PC-9 (cell line): ENCODE measurements at regions not wholly inside any gene's neighbourhood (a gene's known extent, or its start where the extent isn't known, plus 50 kb on each side); places are given as distances from the start of the nearest gene placed in this dataset.

Source experiments
- BruUV-seq: library from RNA; stranded (reverse); fragments of 400-500 nt; replicated peaks from 2 replicates; lab custom pipeline; 2021; lab: Mats Ljungman, UMichigan
- CTCF ChIA-PET: fragments of 300-600 bp; sonication (Branson Sonifier 250); formaldehyde crosslinking; loops from one replicate; lab custom pipeline; 2022; ENCODE audit warnings: antibody characterized with exemption; lab: Charles Lee
- POLR2A ChIA-PET: fragments of 300-600 bp; sonication (Branson Sonifier 250); formaldehyde crosslinking; loops from one replicate; lab custom pipeline; 2022; ENCODE audit warnings: antibody characterized with exemption; ENCODE audit not compliant: unreplicated experiment; lab: Charles Lee
- DNase-seq, 2 experiments: peaks; one replicate each; pipeline versions ENCODE4 v3.0.0 to v3.0.0-alpha.2; 2015 to 2022; ENCODE audit warnings: mixed read lengths in 1 of 2
- H2AFZ ChIP-seq: fragments of 200-600 bp; sonication (generic); 2 replicates; pipeline ENCODE4 v1.8.1; 2017; ENCODE audit warnings: antibody characterized with exemption
- H3F3A ChIP-seq: fragments of 200-600 bp; sonication (generic); 2 replicates; pipeline ENCODE4 v1.8.1; 2017; ENCODE audit warnings: antibody characterized with exemption, mild to moderate bottlenecking, low read depth; ENCODE audit not compliant: insufficient read depth
- H3K27ac ChIP-seq: fragments of 200-600 bp; sonication (generic); 2 replicates; pipeline ENCODE4 v1.6.1; 2016; ENCODE audit warnings: mixed run types
- H3K27me3 ChIP-seq: fragments of 200-600 bp; sonication (generic); 2 replicates; pipeline ENCODE4 v1.6.1; 2016; ENCODE audit warnings: low read depth, mixed run types; ENCODE audit not compliant: insufficient read depth
- H3K36me3 ChIP-seq: fragments of 200-600 bp; sonication (generic); 2 replicates; pipeline ENCODE4 v1.6.1; 2016; ENCODE audit warnings: low read depth, mixed run types
- H3K4me1 ChIP-seq: fragments of 200-600 bp; sonication (generic); replicated peaks from 2 replicates; pipeline ENCODE4 v1.6.1; 2016; ENCODE audit warnings: mixed run types; ENCODE audit not compliant: insufficient read depth
- H3K4me2 ChIP-seq: fragments of 200-600 bp; sonication (generic); 2 replicates; pipeline ENCODE4 v1.6.1; 2017; ENCODE audit warnings: mixed run types
- H3K4me3 ChIP-seq: fragments of 200-600 bp; sonication (generic); 2 replicates; pipeline ENCODE4 v1.6.1; 2016; ENCODE audit warnings: mixed run types
- H3K79me2 ChIP-seq: fragments of 200-600 bp; sonication (generic); 2 replicates; pipeline ENCODE4 v1.6.1; 2017; ENCODE audit warnings: low read depth, mixed run types
- H3K9me2 ChIP-seq: fragments of 200-600 bp; sonication (generic); 2 replicates; pipeline ENCODE4 v1.8.1; 2017; ENCODE audit warnings: mild to moderate bottlenecking; ENCODE audit not compliant: insufficient read depth
- H3K9me3 ChIP-seq: fragments of 200-600 bp; sonication (generic); 2 replicates; pipeline ENCODE4 v1.8.1; 2016; ENCODE audit warnings: low read depth; ENCODE audit not compliant: insufficient read depth
- H4K20me1 ChIP-seq: fragments of 200-600 bp; sonication (generic); 2 replicates; pipeline ENCODE4 v1.8.1; 2017; ENCODE audit not compliant: insufficient read depth
- EZH2 ChIP-seq: fragments of 200-600 bp; sonication (generic); IDR thresholded peaks from 2 replicates; pipeline ENCODE4 v1.8.0; 2017; ENCODE audit warnings: antibody characterized with exemption, low read depth
- intact Hi-C: fragments of 100-400 bp; cut with micrococcal nuclease; formaldehyde crosslinking; loops from one replicate; pipeline ENCODE4 v1.10.0; 2022; ENCODE audit not compliant: unreplicated experiment
- TF ChIP-seq, protein P1 (sequence below): fragments of 200-600 bp; sonication (generic); conservative IDR thresholded peaks from 2 replicates; pipeline ENCODE4 v1.6.1; 2017; ENCODE audit warnings: mixed run types, antibody characterized with exemption, mild to moderate bottlenecking, moderate library complexity

DNA sequence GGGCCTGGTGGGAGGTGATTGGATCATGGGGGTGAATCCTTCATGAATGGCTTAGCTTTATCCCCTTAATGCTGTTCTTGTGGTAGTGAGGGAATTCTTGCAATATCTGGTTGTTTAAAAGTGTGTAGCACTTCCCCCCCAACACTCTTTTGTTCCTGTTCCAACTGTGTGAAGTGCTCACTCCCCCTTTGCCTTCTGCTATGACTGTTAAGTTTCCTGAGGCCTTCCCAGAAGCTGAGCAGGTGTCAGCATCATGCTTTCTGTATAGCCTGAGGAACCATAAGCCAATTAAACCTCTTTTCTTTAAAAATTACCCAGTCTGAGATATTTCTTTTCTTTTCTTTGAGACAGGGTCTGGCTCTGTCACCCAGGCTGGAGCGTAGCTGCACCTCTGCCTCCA lies 139.4 kb downstream of the RNF152 start:
- Histone ChIP-seq H3K27ac (no peak overlapping the region), H3K4me3 (no peak overlapping the region), H3F3A (no peaks in the 10 kb centered on the region), H3K9me3 (no peaks in the 10 kb centered on the region), H3K4me1 (no peaks in the 10 kb centered on the region), H3K4me2 (no peak overlapping the region), H3K36me3 (no peaks in the 10 kb centered on the region), H2AFZ (no peak overlapping the region), H3K9me2 (no peaks in the 10 kb centered on the region), H3K79me2 (no peaks in the 10 kb centered on the region), H3K27me3 (no peaks in the 10 kb centered on the region), H4K20me1 (no peaks in the 10 kb centered on the region)
- CTCF ChIA-PET: no interaction called here
- DNase-seq: no peak
- intact Hi-C loops: no loop called here
- no TSS peak for BruUV-seq
- POLR2A ChIA-PET: no interaction called here
- TF ChIP-seq EZH2: no peak
- TF ChIP-seq, protein P1, sequence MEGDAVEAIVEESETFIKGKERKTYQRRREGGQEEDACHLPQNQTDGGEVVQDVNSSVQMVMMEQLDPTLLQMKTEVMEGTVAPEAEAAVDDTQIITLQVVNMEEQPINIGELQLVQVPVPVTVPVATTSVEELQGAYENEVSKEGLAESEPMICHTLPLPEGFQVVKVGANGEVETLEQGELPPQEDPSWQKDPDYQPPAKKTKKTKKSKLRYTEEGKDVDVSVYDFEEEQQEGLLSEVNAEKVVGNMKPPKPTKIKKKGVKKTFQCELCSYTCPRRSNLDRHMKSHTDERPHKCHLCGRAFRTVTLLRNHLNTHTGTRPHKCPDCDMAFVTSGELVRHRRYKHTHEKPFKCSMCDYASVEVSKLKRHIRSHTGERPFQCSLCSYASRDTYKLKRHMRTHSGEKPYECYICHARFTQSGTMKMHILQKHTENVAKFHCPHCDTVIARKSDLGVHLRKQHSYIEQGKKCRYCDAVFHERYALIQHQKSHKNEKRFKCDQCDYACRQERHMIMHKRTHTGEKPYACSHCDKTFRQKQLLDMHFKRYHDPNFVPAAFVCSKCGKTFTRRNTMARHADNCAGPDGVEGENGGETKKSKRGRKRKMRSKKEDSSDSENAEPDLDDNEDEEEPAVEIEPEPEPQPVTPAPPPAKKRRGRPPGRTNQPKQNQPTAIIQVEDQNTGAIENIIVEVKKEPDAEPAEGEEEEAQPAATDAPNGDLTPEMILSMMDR: no peak

DNA sequence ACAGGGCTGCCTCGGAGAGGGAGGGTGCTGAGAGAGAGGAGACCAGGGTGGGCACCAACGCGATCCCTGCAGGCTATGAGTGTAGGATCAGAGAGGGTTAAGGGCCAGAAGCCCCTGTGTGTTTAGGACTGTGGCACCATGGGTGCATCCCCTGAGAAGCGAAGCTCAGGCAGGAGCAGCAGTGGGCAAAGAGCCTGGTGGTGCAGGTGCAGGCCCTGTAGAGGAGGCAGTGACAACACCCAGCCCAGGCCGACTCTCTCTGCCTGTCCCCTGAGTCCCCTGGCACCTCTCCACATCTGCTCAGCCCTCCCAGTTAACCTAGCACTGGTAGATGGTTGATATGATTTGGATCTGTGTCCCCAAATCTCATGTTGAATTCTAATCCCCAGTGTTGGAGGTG lies 139.8 kb downstream of the RNF152 start:
- ChIA-PET POLR2A (no interaction called here), CTCF (no interaction called here)
- BruUV-seq: no TSS peak
- H3K4me3 ChIP-seq: no peak overlapping the region
- no peaks in the 10 kb centered on the region for H4K20me1 ChIP-seq
- H3K9me2 ChIP-seq: no peaks in the 10 kb centered on the region
- TF ChIP-seq, protein P1: no peak
- no peak for TF ChIP-seq EZH2
- H3K4me2 ChIP-seq: no peak overlapping the region
- intact Hi-C loops: no loop called here
- H3K79me2 ChIP-seq: no peaks in the 10 kb centered on the region
- no peaks in the 10 kb centered on the region for H3K9me3 ChIP-seq
- no peaks in the 10 kb centered on the region for H3K4me1 ChIP-seq
- no peaks in the 10 kb centered on the region for H3K27me3 ChIP-seq
- DNase-seq: no peak
- H3K36me3 ChIP-seq: no peaks in the 10 kb centered on the region
- no peak overlapping the region for H2AFZ ChIP-seq
- no peaks in the 10 kb centered on the region for H3F3A ChIP-seq
- H3K27ac ChIP-seq: no peak overlapping the region

DNA sequence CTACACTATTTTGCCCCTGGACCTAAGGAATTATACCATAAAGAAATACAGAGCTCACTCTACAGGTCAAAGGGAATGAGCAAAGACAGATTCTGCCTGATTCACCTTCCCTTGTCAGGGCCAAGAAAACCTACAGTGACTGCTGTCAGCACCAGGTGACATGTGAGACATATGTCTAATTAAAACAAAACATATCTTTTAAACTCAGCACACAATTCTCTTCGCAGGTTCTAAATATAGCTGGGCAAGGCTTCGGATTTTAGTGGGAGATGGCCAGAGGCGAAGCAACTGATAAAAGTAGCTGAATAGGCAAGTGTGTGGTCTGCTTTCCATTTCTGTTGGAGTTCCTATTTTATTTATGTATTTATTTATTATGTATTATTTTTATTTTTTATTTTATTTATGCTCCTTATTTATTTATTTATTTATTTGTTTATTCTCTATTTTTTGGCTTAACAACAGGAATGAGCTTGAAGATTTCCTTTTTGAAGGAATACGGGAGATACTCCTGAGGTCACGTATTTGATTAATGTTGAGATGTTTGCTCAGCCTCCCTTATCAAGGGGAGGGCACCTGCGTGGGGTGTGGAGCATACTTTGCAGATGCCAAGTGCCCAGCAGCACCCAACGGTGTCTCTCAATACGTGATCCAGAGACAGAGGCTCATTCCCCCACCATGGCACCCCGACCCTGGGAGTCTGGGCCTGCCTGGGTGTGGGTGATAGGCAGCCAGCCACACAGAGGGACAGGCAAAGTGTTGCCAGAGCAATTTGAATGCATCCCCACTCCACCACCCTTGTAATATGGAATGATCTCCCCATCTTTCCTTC lies 141.8 kb downstream of the RNF152 start:
- no peak overlapping the region for H2AFZ ChIP-seq
- H3K79me2 ChIP-seq: no peaks in the 10 kb centered on the region
- no peak overlapping the region for H3K4me2 ChIP-seq
- no peaks in the 10 kb centered on the region for H3K4me1 ChIP-seq
- TF ChIP-seq EZH2: no peak
- TF ChIP-seq, protein P1: no peak
- ChIA-PET CTCF (no interaction called here), POLR2A (no interaction called here)
- H4K20me1 ChIP-seq: no peaks in the 10 kb centered on the region
- H3K4me3 ChIP-seq: no peak overlapping the region
- no peak overlapping the region for H3K27ac ChIP-seq
- DNase-seq: no peak
- H3F3A ChIP-seq: no peaks in the 10 kb centered on the region
- no peaks in the 10 kb centered on the region for H3K9me2 ChIP-seq
- no TSS peak for BruUV-seq
- intact Hi-C loops: no loop called here
- H3K36me3 ChIP-seq: no peaks in the 10 kb centered on the region
- H3K27me3 ChIP-seq: no peaks in the 10 kb centered on the region
- no peaks in the 10 kb centered on the region for H3K9me3 ChIP-seq
